ENCODE measurements at regions not wholly inside any gene's neighbourhood (a gene's known extent, or its start where the extent isn't known, plus 50 kb on each side); places are given as distances from the start of the nearest gene placed in this dataset.

DNA sequence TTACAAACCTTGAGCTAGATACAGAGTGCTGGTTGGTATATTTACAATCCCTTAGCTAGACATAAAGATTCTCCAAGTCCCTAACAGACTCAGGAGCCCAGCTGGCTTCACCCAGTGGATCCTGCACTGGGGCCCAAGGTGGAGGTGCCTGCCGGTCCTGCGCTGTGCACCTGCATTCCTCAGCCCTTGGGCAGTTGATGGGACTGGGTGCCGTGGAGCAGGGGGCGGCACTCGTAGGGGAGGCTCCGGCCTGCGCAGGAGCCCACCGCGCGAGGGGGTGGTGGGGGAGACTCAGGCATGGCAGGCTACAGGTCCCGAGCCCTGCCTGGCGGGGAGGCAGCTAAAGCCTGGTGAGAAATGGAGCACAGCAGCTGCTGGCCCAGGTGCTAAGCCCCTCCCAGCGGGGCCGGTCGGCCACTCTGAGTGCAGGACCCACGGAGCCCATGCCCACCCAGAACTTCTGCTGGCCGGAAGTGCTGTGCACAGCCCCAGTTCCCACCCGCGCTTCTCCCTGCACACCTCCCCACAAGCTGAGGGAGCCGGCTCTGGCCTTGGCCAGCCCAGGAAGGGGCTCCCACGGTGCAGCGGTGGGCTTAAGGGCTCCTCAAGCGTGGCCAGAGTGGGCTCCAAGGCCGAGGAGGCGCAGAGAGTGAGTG is 1464.7 kb downstream of the EFNA5 start:
- Histone ChIP-seq H4K20me1 (no peaks in the 10 kb centered on the region), H3K4me1 (no peaks in the 10 kb centered on the region), H3K4me3 (no peak overlapping the region), H3K36me3 (no peaks in the 10 kb centered on the region), H3K27ac (no peak overlapping the region), H3K9ac (no peak overlapping the region), H3K9me3 (peaks cover 8% of the 10 kb centered on the region; the same call in 1 of the 2 replicates), H3K27me3 (no peaks in the 10 kb centered on the region), H3K4me2 (no peak overlapping the region)
- no peak for TF ChIP-seq Cebpa-rat (IDR thresholded peaks at IDR 0.05)

DNA sequence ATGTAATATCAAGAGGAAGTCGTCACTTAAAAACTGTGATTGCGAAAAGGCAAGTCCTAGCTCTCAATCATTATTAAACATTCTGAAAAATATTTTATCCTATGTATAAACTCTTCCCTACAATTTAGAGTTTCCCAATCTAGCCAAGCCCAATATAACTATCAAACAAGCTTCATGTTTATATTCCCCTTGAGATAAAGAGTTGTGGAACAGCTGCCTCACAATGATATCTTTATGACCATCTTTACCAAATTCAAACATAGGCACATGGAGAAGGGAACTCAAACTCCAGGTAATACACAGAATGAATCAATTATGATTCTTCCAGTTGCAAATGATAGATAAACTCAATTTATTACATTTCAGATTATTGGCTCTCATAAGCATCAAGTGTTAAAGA is 1468.7 kb downstream of the EFNA5 start:
- no peak overlapping the region for H3K4me3 ChIP-seq
- TF ChIP-seq Cebpa-rat (IDR thresholded peaks at IDR 0.05): no peak
- H3K27ac ChIP-seq: no peak overlapping the region
- no peaks in the 10 kb centered on the region for H3K27me3 ChIP-seq
- peaks cover 8% of the 10 kb centered on the region; the same call in 1 of the 2 replicates for H3K9me3 ChIP-seq
- no peaks in the 10 kb centered on the region for H4K20me1 ChIP-seq
- H3K9ac ChIP-seq: no peak overlapping the region
- no peaks in the 10 kb centered on the region for H3K4me1 ChIP-seq
- no peaks in the 10 kb centered on the region for H3K36me3 ChIP-seq
- H3K4me2 ChIP-seq: no peak overlapping the region

DNA sequence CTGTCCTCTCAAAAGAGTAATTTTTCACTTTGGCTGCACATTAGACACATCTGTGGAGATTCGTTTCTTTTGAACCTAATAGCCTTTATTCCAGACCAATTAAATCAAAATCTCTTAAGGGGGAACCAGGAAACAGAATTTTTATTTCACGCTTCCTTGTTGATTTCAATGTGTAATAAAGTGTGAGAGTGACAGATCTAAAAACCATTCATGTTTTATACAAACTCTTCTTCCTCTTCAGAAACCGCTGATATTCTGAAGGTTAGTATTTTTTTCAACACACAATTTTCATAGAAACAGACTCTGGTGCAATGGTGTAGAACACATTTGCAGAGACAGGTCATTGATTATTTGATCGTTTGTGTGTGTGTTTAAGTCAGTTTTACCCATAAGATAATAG is 1469.8 kb downstream of the EFNA5 start:
- no peak for TF ChIP-seq Cebpa-rat (IDR thresholded peaks at IDR 0.05)
- H3K4me1 ChIP-seq: no peaks in the 10 kb centered on the region
- no peak overlapping the region for H3K4me2 ChIP-seq
- H4K20me1 ChIP-seq: no peaks in the 10 kb centered on the region
- H3K27me3 ChIP-seq: no peaks in the 10 kb centered on the region
- H3K9me3 ChIP-seq: peaks cover 4% of the 10 kb centered on the region; the same call in 1 of the 2 replicates
- no peak overlapping the region for H3K9ac ChIP-seq
- H3K27ac ChIP-seq: no peak overlapping the region
- H3K36me3 ChIP-seq: no peaks in the 10 kb centered on the region
- H3K4me3 ChIP-seq: no peak overlapping the region

DNA sequence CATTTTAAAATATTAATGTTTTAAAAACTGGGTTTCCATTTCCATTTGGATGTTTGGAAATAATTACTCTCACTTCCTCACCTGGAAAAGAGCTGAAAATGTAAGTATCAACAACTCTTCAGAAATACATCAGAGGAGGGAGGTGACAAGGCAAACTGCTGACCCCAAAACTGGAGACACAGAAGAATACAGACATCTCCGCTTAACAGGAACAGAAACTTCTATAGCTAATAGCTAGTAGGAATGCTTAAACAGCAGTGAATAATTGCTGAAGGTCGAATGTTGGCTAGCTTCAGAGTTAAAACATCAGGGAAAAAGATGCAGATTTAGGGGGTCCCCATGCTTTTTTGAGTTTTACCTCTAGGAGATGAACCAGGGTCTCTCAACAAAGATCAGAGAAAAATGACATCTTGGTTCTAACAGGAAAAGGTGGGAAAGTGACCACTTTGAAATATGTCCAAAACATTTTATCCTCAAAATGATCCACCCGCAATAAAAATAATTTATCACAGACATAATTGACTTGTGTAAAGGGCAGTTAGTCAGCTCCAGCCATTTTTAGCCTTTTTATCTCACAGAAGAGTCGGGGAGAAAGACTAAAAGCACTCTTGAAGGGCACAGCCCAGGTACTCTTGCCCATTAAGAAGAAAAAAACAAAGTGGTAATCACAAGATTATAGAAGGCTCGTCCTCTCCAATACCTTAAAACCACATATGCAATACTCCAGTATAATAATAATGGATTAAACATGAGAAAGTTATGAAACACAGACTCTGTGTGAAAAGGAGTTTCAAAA is 1474.9 kb downstream of the EFNA5 start:
- H4K20me1 ChIP-seq: no peaks in the 10 kb centered on the region
- no peak overlapping the region for H3K27ac ChIP-seq
- no peak overlapping the region for H3K9ac ChIP-seq
- H3K9me3 ChIP-seq: no peaks in the 10 kb centered on the region
- no peak overlapping the region for H3K4me3 ChIP-seq
- no peak overlapping the region for H3K4me2 ChIP-seq
- no peaks in the 10 kb centered on the region for H3K4me1 ChIP-seq
- H3K27me3 ChIP-seq: no peaks in the 10 kb centered on the region
- no peak for TF ChIP-seq Cebpa-rat (IDR thresholded peaks at IDR 0.05)
- no peaks in the 10 kb centered on the region for H3K36me3 ChIP-seq

DNA sequence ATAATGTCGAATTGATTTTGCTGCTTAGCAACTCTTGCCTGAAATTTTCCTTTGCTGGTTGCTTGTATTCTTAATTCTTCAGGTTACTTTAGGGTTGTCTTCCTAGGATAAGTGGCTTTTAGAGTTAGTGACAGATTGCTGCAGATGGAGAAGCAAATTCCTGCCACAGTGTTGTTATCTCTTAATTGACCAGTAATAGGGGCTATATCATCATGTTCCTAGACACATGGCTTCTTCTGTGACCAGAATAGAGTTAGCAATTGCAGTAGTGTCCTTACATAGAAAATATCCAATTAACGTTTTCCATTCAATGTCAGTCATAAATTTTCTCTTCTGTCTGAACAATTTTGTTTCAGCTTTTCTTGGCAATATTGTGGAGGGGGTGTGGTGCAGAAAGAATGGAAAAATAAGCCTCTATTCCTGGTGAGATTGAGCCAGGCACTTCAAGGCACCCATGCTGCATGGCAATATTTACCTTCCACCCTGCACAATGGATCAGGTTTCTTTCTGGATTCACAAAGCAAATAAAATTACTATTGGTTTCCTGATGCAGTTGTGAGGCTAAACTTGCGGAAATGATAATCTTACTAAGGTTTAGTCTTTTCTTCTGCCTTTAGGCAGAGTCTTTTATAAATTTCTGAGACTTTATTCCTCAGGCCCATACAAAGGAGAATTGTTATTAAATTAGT is 1481.5 kb downstream of the EFNA5 start:
- no peaks in the 10 kb centered on the region for H3K36me3 ChIP-seq

DNA sequence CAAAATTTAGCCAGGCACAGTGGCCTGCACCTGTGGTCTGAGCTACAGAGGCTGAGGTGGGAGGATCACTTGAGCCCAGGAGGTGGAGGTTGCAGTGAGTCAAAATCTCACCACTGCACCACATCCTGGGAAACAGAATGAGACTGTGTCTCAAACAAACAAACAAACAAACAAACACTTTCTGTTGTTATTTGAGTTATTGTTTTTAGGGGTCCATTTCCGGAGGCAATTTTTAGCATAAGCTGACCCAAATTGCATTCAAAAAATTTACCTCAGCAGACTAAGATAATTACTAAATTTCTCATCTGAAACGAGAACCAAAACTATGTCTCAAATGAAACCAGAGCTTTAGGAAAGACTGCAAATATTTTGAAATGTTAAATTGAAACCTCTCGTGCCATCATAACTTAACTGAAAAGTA is 1485.1 kb downstream of the EFNA5 start:
- Histone ChIP-seq H3K4me3 (no peak overlapping the region), H3K4me2 (no peak overlapping the region), H3K4me1 (no peaks in the 10 kb centered on the region), H3K9ac (no peak overlapping the region), H4K20me1 (no peaks in the 10 kb centered on the region), H3K27ac (no peak overlapping the region), H3K27me3 (no peaks in the 10 kb centered on the region), H3K36me3 (no peaks in the 10 kb centered on the region), H3K9me3 (no peaks in the 10 kb centered on the region)
- TF ChIP-seq Cebpa-rat (IDR thresholded peaks at IDR 0.05): no peak

More for the DNA sequence above, 1481.5 kb downstream of the EFNA5 start:
- Histone ChIP-seq H4K20me1 (no peaks in the 10 kb centered on the region), H3K27me3 (no peaks in the 10 kb centered on the region), H3K27ac (no peak overlapping the region), H3K4me1 (no peaks in the 10 kb centered on the region), H3K4me2 (no peak overlapping the region), H3K9ac (no peak overlapping the region), H3K9me3 (no peaks in the 10 kb centered on the region), H3K4me3 (no peak overlapping the region)
- TF ChIP-seq Cebpa-rat (IDR thresholded peaks at IDR 0.05): no peak

DNA sequence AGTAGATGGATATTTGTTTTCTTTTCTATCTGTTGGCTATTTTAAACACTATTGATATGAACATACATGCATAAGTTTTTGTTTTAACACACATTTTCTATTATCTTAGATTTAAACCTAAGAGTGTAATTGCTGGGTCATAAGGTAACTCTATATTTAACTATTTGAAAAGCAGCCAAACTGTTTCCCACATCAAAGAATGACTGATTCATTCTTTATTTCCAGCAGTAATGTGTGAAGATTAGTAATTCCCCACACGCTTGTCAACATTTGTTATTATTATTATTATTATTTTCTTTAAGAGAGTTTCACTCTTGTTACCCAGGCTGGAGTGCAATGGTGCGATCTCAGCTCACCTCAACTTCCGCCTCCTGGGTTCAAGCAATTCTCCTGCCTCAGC is 1495.8 kb downstream of the EFNA5 start:
- no peak overlapping the region for H3K9ac ChIP-seq
- no peaks in the 10 kb centered on the region for H3K9me3 ChIP-seq
- H3K4me3 ChIP-seq: no peak overlapping the region
- no peaks in the 10 kb centered on the region for H4K20me1 ChIP-seq
- H3K27me3 ChIP-seq: no peaks in the 10 kb centered on the region
- no peaks in the 10 kb centered on the region for H3K4me1 ChIP-seq
- no peak overlapping the region for H3K4me2 ChIP-seq
- H3K36me3 ChIP-seq: no peaks in the 10 kb centered on the region
- H3K27ac ChIP-seq: no peak overlapping the region
- TF ChIP-seq Cebpa-rat (IDR thresholded peaks at IDR 0.05): no peak

DNA sequence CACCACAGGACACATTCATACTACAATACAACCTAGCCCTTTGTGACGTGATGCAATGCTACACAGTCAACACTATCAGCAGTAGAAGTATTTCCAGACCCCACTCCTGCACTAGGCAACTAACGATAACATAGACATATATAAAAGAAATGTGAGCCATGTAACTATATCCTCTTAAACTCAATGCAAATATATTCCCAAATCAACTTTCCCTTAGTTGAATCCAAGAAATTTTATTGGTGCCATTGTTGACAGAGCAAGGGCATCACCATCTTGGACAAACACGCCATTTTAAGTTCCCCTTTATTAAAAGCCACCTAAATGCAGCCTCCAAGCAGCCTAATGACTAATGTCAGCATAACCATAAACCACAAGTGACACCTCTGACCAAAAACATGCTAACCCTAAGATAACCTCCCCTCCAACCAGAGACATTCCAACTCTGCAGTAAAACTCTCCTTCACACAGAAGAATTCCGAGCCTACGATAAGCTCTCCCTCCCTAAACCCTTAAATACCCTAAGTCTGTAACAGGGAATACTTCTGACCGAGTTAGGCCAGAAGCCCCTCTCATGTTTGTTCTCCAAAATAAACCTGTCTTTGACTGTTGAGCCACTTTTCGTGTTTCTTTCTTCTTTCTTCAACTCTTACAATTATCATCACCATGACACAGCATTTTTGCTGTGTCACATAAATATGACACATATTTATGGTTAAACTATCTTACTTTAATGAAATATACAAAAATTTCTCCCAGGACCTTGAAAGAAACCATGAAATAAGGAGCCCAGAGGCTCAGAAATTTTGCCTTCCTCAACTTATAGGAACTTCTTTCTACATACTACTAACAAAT is 1497.8 kb downstream of the EFNA5 start:
- no peak overlapping the region for H3K9ac ChIP-seq
- no peak overlapping the region for H3K4me3 ChIP-seq
- H3K27me3 ChIP-seq: no peaks in the 10 kb centered on the region
- H3K9me3 ChIP-seq: no peaks in the 10 kb centered on the region
- H4K20me1 ChIP-seq: no peaks in the 10 kb centered on the region
- H3K27ac ChIP-seq: no peak overlapping the region
- no peaks in the 10 kb centered on the region for H3K4me1 ChIP-seq
- no peak for TF ChIP-seq Cebpa-rat (IDR thresholded peaks at IDR 0.05)
- H3K4me2 ChIP-seq: no peak overlapping the region
- H3K36me3 ChIP-seq: no peaks in the 10 kb centered on the region

DNA sequence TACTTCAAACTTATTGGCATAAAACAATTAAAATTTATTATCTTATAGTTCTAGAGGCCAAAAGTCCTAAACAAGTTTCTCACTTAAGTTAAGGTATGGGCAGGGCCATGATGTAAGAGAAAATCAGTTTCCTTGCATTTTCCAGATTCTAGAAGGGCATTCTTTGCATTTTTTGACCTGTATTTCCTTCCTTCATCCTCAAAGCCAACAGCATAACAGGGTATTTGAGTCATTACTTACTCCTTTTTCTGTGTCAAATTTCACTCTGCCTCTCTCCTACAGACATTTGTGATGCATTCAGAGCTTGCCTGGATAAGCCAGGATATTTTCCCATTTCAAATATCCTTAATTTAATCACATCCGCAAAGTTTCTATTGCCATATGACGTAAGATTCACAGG is 1499.0 kb downstream of the EFNA5 start:
- no peak overlapping the region for H3K4me3 ChIP-seq
- no peaks in the 10 kb centered on the region for H3K4me1 ChIP-seq
- TF ChIP-seq Cebpa-rat (IDR thresholded peaks at IDR 0.05): no peak
- no peaks in the 10 kb centered on the region for H3K9me3 ChIP-seq
- H3K27ac ChIP-seq: no peak overlapping the region
- no peak overlapping the region for H3K9ac ChIP-seq
- H3K4me2 ChIP-seq: no peak overlapping the region
- H4K20me1 ChIP-seq: no peaks in the 10 kb centered on the region
- no peaks in the 10 kb centered on the region for H3K27me3 ChIP-seq
- H3K36me3 ChIP-seq: no peaks in the 10 kb centered on the region
